Vagina (tissue), 2 donors: ENCODE measurements at regions not wholly inside any gene's neighbourhood (a gene's known extent, or its start where the extent isn't known, plus 50 kb on each side); places are given as distances from the start of the nearest gene placed in this dataset.

Experiments
- CTCF ChIP-seq, 3 experiments: fragments of 450-650 bp in 2 of 3; fragments of 200-600 bp in 1 of 3; sonication (generic) in 1 of 3; IDR thresholded peaks; one replicate each; pipeline ENCODE4 v1.5.1; 2017 to 2019; ENCODE audit warnings: antibody characterized with exemption in 3 of 3, mild to moderate bottlenecking in 2 of 3, moderate library complexity in 2 of 3
- POLR2AphosphoS5 ChIP-seq, 2 donors: sonication (generic); formaldehyde crosslinking; IDR thresholded peaks; one replicate each; pipeline ENCODE4 v1.9.0; 2017; ENCODE audit warnings: antibody characterized with exemption in 2 of 2, mild to moderate bottlenecking in 2 of 2, low read depth in 1 of 2; ENCODE audit not compliant: insufficient read depth in 1 of 2

GRCh38 chr1:234735916-234736315, 125.9 kb upstream of the IRF2BP2 start:
- TF ChIP-seq CTCF (IDR thresholded peaks at IDR 0.05): no peak
- no peak for TF ChIP-seq POLR2AphosphoS5 (IDR thresholded peaks at IDR 0.05; ENCODE audit: insufficient read depth in 1 of 2, low read depth in 1 of 2)
